ENCODE measurements at regions not wholly inside any gene's neighbourhood (a gene's known extent, or its start where the extent isn't known, plus 50 kb on each side); places are given as distances from the start of the nearest gene placed in this dataset.
"Not testable (repeated sequence)": the region's sequence is repeated elsewhere in the genome, so short reads cannot be mapped to it uniquely, and the experiment has no call there.

- no peak for DNase-seq
These were observed 172.6 kb upstream of the KIF2A start for GRCh38 chr5:62133426-62133825.

- DNase-seq = no peak
These were observed 171.2 kb upstream of the KIF2A start for GRCh38 chr5:62134811-62135210.

- no peak for DNase-seq
These were observed 168.4 kb upstream of the KIF2A start for GRCh38 chr5:62137628-62138027.

GRCh38 chr5:62138607-62139006 lies 167.4 kb upstream of the KIF2A start:
- no peak for DNase-seq

- no peak for DNase-seq
These were observed 166.3 kb upstream of the KIF2A start for GRCh38 chr5:62139741-62140140.

- no peak for DNase-seq
These were observed 163.7 kb upstream of the KIF2A start for GRCh38 chr5:62142351-62142750.

- DNase-seq = no peak
These were observed 162.5 kb upstream of the KIF2A start for GRCh38 chr5:62143268-62144229.

GRCh38 chr5:62144401-62145022 lies 161.5 kb upstream of the KIF2A start:
- no peak for DNase-seq

- DNase-seq = no peak
These were observed 156.1 kb upstream of the KIF2A start for GRCh38 chr5:62149879-62150278.

GRCh38 chr5:62152394-62153087 lies 153.5 kb upstream of the KIF2A start:
- DNase-seq = no peak

- DNase-seq = no peak
These were observed 151.2 kb upstream of the KIF2A start for GRCh38 chr5:62154758-62155157.

- no peak for DNase-seq
These were observed 150.0 kb upstream of the KIF2A start for GRCh38 chr5:62155988-62156387.

GRCh38 chr5:62167561-62168057 lies 138.4 kb upstream of the KIF2A start:
- no peak for DNase-seq

- DNase-seq = no peak
These were observed 137.3 kb upstream of the KIF2A start for GRCh38 chr5:62168506-62169281.

- no peak for DNase-seq
These were observed 127.7 kb upstream of the KIF2A start for GRCh38 chr5:62178258-62178657.

- no peak for DNase-seq
These were observed 123.2 kb upstream of the KIF2A start for GRCh38 chr5:62182802-62183201.

- no peak for DNase-seq
These were observed 122.3 kb upstream of the KIF2A start for GRCh38 chr5:62183727-62184126.

- no peak for DNase-seq
These were observed 121.6 kb upstream of the KIF2A start for GRCh38 chr5:62184444-62184843.

GRCh38 chr5:62190173-62190572 lies 115.8 kb upstream of the KIF2A start:
- DNase-seq = no peak

- no peak for DNase-seq
These were observed 115.1 kb upstream of the KIF2A start for GRCh38 chr5:62190931-62191330.

GRCh38 chr5:62192958-62193357 lies 113.0 kb upstream of the KIF2A start:
- no peak for DNase-seq

GRCh38 chr5:62196532-62196931 lies 109.5 kb upstream of the KIF2A start:
- not testable (repeated sequence) for DNase-seq

- DNase-seq = no peak
These were observed 108.3 kb upstream of the KIF2A start for GRCh38 chr5:62197697-62198096.
